ENCODE measurements at regions not wholly inside any gene's neighbourhood (a gene's known extent, or its start where the extent isn't known, plus 50 kb on each side); places are given as distances from the start of the nearest gene placed in this dataset.

GRCh38 chr4:159768016-159768415 lies 665.1 kb downstream of the RAPGEF2 start:
- no peak overlapping the region for H3K4me2 ChIP-seq (ENCODE audit: control insufficient read depth, extremely low read depth, insufficient read depth, low read depth, low read length)
- H3K9me3 ChIP-seq (ENCODE audit: control insufficient read depth, low read depth, low read length), result no peaks in the 10 kb centered on the region
- no peak overlapping the region for H3K27ac ChIP-seq (ENCODE audit: control insufficient read depth, insufficient read depth, low read length)
- DNase-seq (ENCODE audit: low read depth, low spot score), result no peak
- H2AFZ ChIP-seq (ENCODE audit: control insufficient read depth, low read length), result no peak overlapping the region
- no peaks in the 10 kb centered on the region for H3K9me1 ChIP-seq (ENCODE audit: control insufficient read depth, extremely low read depth, insufficient read depth, low read length)
- H3K79me2 ChIP-seq (ENCODE audit: control insufficient read depth, insufficient read depth, low read length), result no peaks in the 10 kb centered on the region
- TF ChIP-seq EZH2 (IDR thresholded peaks at IDR 0.05; ENCODE audit: low read length), result no peak
- no peak for TF ChIP-seq CTCF (optimal IDR thresholded peaks at IDR 0.05 in 1 of 3, IDR thresholded peaks at IDR 0.05 in 1 of 3, conservative IDR thresholded peaks at IDR 0.05 in 1 of 3; ENCODE audit: extremely low read depth in 1 of 3, insufficient read depth in 2 of 3, low read length in 3 of 3)
- dilution Hi-C loops (cut with MboI; ENCODE audit: extremely low pct_ligation_motif_present, low sequenced_read_pairs), result no loop called here
- no peaks in the 10 kb centered on the region for H3K4me1 ChIP-seq (ENCODE audit: control insufficient read depth, extremely low read depth, insufficient read depth, low read length)
- no peaks in the 10 kb centered on the region for H3K36me3 ChIP-seq (ENCODE audit: control insufficient read depth in 2 of 2, extremely low read depth in 1 of 2, insufficient read depth in 2 of 2, low read length in 2 of 2)
- no peaks in the 10 kb centered on the region for H3K27me3 ChIP-seq (ENCODE audit: control insufficient read depth, extremely low read depth, insufficient read depth, low read length)
- H4K20me1 ChIP-seq (ENCODE audit: control insufficient read depth, extremely low read depth, insufficient read depth, low read length), result no peaks in the 10 kb centered on the region
- H3K4me3 ChIP-seq (ENCODE audit: control insufficient read depth in 2 of 3, extremely low read depth in 1 of 3, insufficient read depth in 2 of 3, low read depth in 1 of 3, low read length in 3 of 3), result no peak overlapping the region
- FAIRE-seq, result no peak
- no peak overlapping the region for H3K9ac ChIP-seq (ENCODE audit: control insufficient read depth, extremely low read depth, insufficient read depth, low read length)

- dilution Hi-C loops (cut with MboI; ENCODE audit: extremely low pct_ligation_motif_present, low sequenced_read_pairs), result no loop called here
These were observed 667.5 kb downstream of the RAPGEF2 start for GRCh38 chr4:159770401-159770800.

More at GRCh38 chr4:159770401-159770800, 667.5 kb downstream of the RAPGEF2 start:
- H3K4me2 ChIP-seq (ENCODE audit: control insufficient read depth, extremely low read depth, insufficient read depth, low read depth, low read length), result no peak overlapping the region
- H3K4me3 ChIP-seq (ENCODE audit: control insufficient read depth in 2 of 3, extremely low read depth in 1 of 3, insufficient read depth in 2 of 3, low read depth in 1 of 3, low read length in 3 of 3), result no peak overlapping the region
- no peaks in the 10 kb centered on the region for H4K20me1 ChIP-seq (ENCODE audit: control insufficient read depth, extremely low read depth, insufficient read depth, low read length)
- H3K4me1 ChIP-seq (ENCODE audit: control insufficient read depth, extremely low read depth, insufficient read depth, low read length), result no peaks in the 10 kb centered on the region
- no peak overlapping the region for H2AFZ ChIP-seq (ENCODE audit: control insufficient read depth, low read length)
- no peaks in the 10 kb centered on the region for H3K9me3 ChIP-seq (ENCODE audit: control insufficient read depth, low read depth, low read length)
- H3K9me1 ChIP-seq (ENCODE audit: control insufficient read depth, extremely low read depth, insufficient read depth, low read length), result no peaks in the 10 kb centered on the region
- DNase-seq (ENCODE audit: low read depth, low spot score) (no peak), FAIRE-seq (no peak)
- H3K36me3 ChIP-seq (ENCODE audit: control insufficient read depth in 2 of 2, extremely low read depth in 1 of 2, insufficient read depth in 2 of 2, low read length in 2 of 2), result no peaks in the 10 kb centered on the region
- no peak overlapping the region for H3K9ac ChIP-seq (ENCODE audit: control insufficient read depth, extremely low read depth, insufficient read depth, low read length)
- no peak overlapping the region for H3K27ac ChIP-seq (ENCODE audit: control insufficient read depth, insufficient read depth, low read length)
- no peaks in the 10 kb centered on the region for H3K27me3 ChIP-seq (ENCODE audit: control insufficient read depth, extremely low read depth, insufficient read depth, low read length)
- TF ChIP-seq EZH2 (IDR thresholded peaks at IDR 0.05; ENCODE audit: low read length) (no peak), CTCF (optimal IDR thresholded peaks at IDR 0.05 in 1 of 3, IDR thresholded peaks at IDR 0.05 in 1 of 3, conservative IDR thresholded peaks at IDR 0.05 in 1 of 3; ENCODE audit: extremely low read depth in 1 of 3, insufficient read depth in 2 of 3, low read length in 3 of 3) (no peak)
- H3K79me2 ChIP-seq (ENCODE audit: control insufficient read depth, insufficient read depth, low read length), result no peaks in the 10 kb centered on the region

Measured in keratinocyte (primary cell).